CD14-positive monocyte (primary cell): ENCODE measurements at regions not wholly inside any gene's neighbourhood (a gene's known extent, or its start where the extent isn't known, plus 50 kb on each side); places are given as distances from the start of the nearest gene placed in this dataset.

Source experiments
- DNase-seq, 3 donors: peaks; one replicate each; pipeline ENCODE4 v3.0.0-alpha.2; 2011 to 2022
- H2AFZ ChIP-seq: 2 replicates; pipeline ENCODE4 v1.6.0; 2012; ENCODE audit warnings: mild to moderate bottlenecking, low read depth, low read length, inconsistent platforms; ENCODE audit not compliant: insufficient read depth, poor library complexity, severe bottlenecking
- H3K27ac ChIP-seq, 2 donors: 1 replicate in 1 of 2; 2 replicates in 1 of 2; pipeline ENCODE4 v1.5.1; 2012 to 2013; ENCODE audit warnings: low read length in 2 of 2, control low read depth in 1 of 2, inconsistent platforms in 1 of 2, low read depth in 1 of 2, mild to moderate bottlenecking in 1 of 2
- H3K27me3 ChIP-seq, 2 donors: one replicate each; pipeline versions ENCODE4 v1.6.0 to v1.6.1; 2011 to 2013; ENCODE audit warnings: low read length in 2 of 2; ENCODE audit not compliant: control insufficient read depth in 2 of 2, insufficient read depth in 2 of 2
- H3K36me3 ChIP-seq, 2 donors: replicated peaks in 1 of 2; 1 replicate in 1 of 2; 2 replicates in 1 of 2; pipeline versions ENCODE4 v1.5.1 to v1.6.1; 2012 to 2013; ENCODE audit warnings: low read length in 2 of 2, control low read depth in 1 of 2, inconsistent platforms in 1 of 2, mild to moderate bottlenecking in 1 of 2; ENCODE audit not compliant: insufficient read depth in 2 of 2, control insufficient read depth in 1 of 2
- H3K4me1 ChIP-seq, 2 donors: 1 replicate in 1 of 2; 2 replicates in 1 of 2; pipeline versions ENCODE4 v1.5.1 to v1.6.1; 2012 to 2013; ENCODE audit warnings: low read length in 2 of 2, control low read depth in 1 of 2, inconsistent platforms in 1 of 2, mild to moderate bottlenecking in 1 of 2, moderate library complexity in 1 of 2; ENCODE audit not compliant: insufficient read depth in 2 of 2, control insufficient read depth in 1 of 2
- H3K4me2 ChIP-seq: replicated peaks from 2 replicates; pipeline ENCODE3; 2012; ENCODE audit warnings: low read length, moderate library complexity, mild to moderate bottlenecking; ENCODE audit not compliant: poor library complexity, severe bottlenecking; ENCODE audit errors: extremely low read depth
- H3K4me3 ChIP-seq, 3 experiments: fragments of 200-600 bp in 1 of 3; sonication (generic) in 1 of 3; replicated peaks in 1 of 3; 1 replicate in 2 of 3; 2 replicates in 1 of 3; pipeline ENCODE4 v1.5.1; 2011 to 2013; ENCODE audit warnings: low read length in 3 of 3, mild to moderate bottlenecking in 3 of 3, control low read depth in 2 of 3, low read depth in 2 of 3, inconsistent platforms in 1 of 3, moderate library complexity in 1 of 3
- H3K79me2 ChIP-seq: 2 replicates; pipeline ENCODE4 v1.6.0; 2012; ENCODE audit warnings: mild to moderate bottlenecking, control low read depth, inconsistent platforms, low read length, moderate library complexity; ENCODE audit not compliant: insufficient read depth
- H3K9ac ChIP-seq: 2 replicates; pipeline ENCODE4 v1.6.0; 2017; ENCODE audit warnings: low read length, mild to moderate bottlenecking; ENCODE audit not compliant: insufficient read depth, poor library complexity, severe bottlenecking
- H3K9me3 ChIP-seq, 2 donors: replicated peaks in 1 of 2; 1 replicate in 1 of 2; 2 replicates in 1 of 2; pipeline versions ENCODE4 v1.5.1 to v1.6.1; 2012 to 2013; ENCODE audit warnings: low read length in 2 of 2, control low read depth in 1 of 2; ENCODE audit not compliant: control insufficient read depth in 1 of 2, insufficient read depth in 1 of 2
- H4K20me1 ChIP-seq: 2 replicates; pipeline ENCODE4 v1.6.0; 2012; ENCODE audit warnings: mild to moderate bottlenecking, low read length, control low read depth, moderate library complexity; ENCODE audit not compliant: insufficient read depth
- H3K27ac Mint-ChIP-seq, 7 donors: one replicate each; pipeline ENCODE4 v1.8.0; 2020; ENCODE audit warnings: mild to moderate bottlenecking in 7 of 7, mixed read lengths in 7 of 7, moderate library complexity in 6 of 7, inconsistent platforms in 2 of 7
- H3K27me3 Mint-ChIP-seq, 3 donors: one replicate each; pipeline ENCODE4 v1.8.0; 2021 to 2022; ENCODE audit warnings: low read depth in 3 of 3, mild to moderate bottlenecking in 3 of 3, mixed read lengths in 3 of 3, moderate library complexity in 3 of 3, inconsistent platforms in 1 of 3
- H3K36me3 Mint-ChIP-seq, 2 donors: one replicate each; pipeline ENCODE4 v1.8.0; 2020; ENCODE audit warnings: mixed read lengths in 2 of 2, inconsistent platforms in 1 of 2, mild to moderate bottlenecking in 1 of 2
- H3K4me1 Mint-ChIP-seq: one replicate; pipeline ENCODE4 v1.8.0; 2020; ENCODE audit warnings: mild to moderate bottlenecking, mixed read lengths
- H3K4me3 Mint-ChIP-seq, 2 donors: one replicate each; pipeline ENCODE4 v1.8.0; 2020; ENCODE audit warnings: mild to moderate bottlenecking in 2 of 2, mixed read lengths in 2 of 2, moderate library complexity in 1 of 2
- H3K9me3 Mint-ChIP-seq, 7 donors: one replicate each; pipeline ENCODE4 v1.8.0; 2020 to 2022; ENCODE audit warnings: mixed read lengths in 7 of 7, mild to moderate bottlenecking in 6 of 7, moderate library complexity in 6 of 7, inconsistent platforms in 2 of 7
- WGBS: methylation state at CpG from one replicate; pipeline ENCODE4 v1.1.5; 2013; ENCODE audit warnings: missing lambda C conversion rate; ENCODE audit not compliant: insufficient coverage; 5-methylcytosine and 5-hydroxymethylcytosine counted together
- intact Hi-C, 2 donors: fragments of 100-400 bp; cut with micrococcal nuclease; formaldehyde crosslinking; loops; one replicate each; pipeline versions ENCODE4 v1.15.0 to v1.15.1; 2023
- TF ChIP-seq, protein P1 (sequence below): fragments of 200-600 bp; IDR thresholded peaks from one replicate; pipeline ENCODE4 v1.8.0; 2022; ENCODE audit warnings: antibody characterized with exemption, mild to moderate bottlenecking

DNA sequence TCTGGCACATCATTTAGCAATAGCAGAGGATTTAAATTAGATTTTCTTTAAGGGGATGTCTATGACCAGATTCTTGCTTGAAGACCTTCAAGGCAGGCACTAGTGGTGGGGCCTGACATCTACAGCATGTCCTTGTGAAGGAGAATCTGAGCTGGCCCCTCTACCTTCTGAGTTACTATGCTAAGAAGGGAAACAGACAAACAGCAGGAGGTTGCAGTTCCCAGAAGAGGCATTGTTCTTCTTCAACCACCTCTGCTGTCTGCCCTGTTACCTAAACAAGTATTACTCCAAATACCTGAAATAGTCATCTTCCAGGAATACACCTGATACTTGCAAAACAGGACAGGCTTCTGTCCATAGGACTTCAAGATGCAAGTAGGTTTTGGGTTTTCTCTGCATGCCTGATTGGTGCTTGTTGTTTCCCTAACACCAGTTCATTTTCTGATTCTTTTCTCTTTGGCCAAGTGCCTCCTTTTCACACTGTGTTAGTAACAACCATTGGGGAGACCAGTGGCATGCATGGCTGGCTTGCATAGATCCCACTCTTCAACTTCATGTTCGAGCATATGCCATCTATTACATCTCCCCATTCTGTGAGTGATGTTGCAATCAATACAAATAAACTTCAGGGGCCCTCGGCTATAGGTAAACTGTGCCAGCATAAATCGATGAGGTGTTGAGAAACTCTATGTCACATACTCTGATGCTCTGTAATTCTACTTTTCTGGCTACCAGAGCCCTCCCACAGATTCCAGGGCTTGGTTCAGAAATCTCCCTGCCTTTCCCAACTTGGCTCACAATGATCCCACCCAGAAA lies 93.0 kb upstream of the DUSP10 start:
- TF ChIP-seq, protein P1, sequence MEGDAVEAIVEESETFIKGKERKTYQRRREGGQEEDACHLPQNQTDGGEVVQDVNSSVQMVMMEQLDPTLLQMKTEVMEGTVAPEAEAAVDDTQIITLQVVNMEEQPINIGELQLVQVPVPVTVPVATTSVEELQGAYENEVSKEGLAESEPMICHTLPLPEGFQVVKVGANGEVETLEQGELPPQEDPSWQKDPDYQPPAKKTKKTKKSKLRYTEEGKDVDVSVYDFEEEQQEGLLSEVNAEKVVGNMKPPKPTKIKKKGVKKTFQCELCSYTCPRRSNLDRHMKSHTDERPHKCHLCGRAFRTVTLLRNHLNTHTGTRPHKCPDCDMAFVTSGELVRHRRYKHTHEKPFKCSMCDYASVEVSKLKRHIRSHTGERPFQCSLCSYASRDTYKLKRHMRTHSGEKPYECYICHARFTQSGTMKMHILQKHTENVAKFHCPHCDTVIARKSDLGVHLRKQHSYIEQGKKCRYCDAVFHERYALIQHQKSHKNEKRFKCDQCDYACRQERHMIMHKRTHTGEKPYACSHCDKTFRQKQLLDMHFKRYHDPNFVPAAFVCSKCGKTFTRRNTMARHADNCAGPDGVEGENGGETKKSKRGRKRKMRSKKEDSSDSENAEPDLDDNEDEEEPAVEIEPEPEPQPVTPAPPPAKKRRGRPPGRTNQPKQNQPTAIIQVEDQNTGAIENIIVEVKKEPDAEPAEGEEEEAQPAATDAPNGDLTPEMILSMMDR: no peak
- Histone ChIP-seq H3K36me3 (no peaks in the 10 kb centered on the region), H3K4me3 (no peak overlapping the region), H3K27ac (no peak overlapping the region), H4K20me1 (no peaks in the 10 kb centered on the region), H2AFZ (no peak overlapping the region), H3K9me3 (no peaks in the 10 kb centered on the region), H3K27me3 (no peaks in the 10 kb centered on the region), H3K4me2 (no peak overlapping the region), H3K79me2 (no peaks in the 10 kb centered on the region), H3K4me1 (peaks cover 6 to 7% of the 10 kb centered on the region in 2 donors), H3K9ac (no peak overlapping the region)
- intact Hi-C loops: no loop called here
- peaks cover 6 to 9% of the 10 kb centered on the region in 2 donors for H3K36me3 Mint-ChIP-seq
- H3K4me3 Mint-ChIP-seq: no peak overlapping the region
- H3K27ac Mint-ChIP-seq: no peak overlapping the region
- H3K27me3 Mint-ChIP-seq: peaks cover 0 to 7% (median 3%) of the 10 kb centered on the region in 3 donors
- H3K4me1 Mint-ChIP-seq: peaks cover 17% of the 10 kb centered on the region
- H3K9me3 Mint-ChIP-seq: peaks cover 0 to 2% (median 0%) of the 10 kb centered on the region in 7 donors
- WGBS: 87% methylated on average over 2 of the region's 3 CpGs
- DNase-seq: no peak

DNA sequence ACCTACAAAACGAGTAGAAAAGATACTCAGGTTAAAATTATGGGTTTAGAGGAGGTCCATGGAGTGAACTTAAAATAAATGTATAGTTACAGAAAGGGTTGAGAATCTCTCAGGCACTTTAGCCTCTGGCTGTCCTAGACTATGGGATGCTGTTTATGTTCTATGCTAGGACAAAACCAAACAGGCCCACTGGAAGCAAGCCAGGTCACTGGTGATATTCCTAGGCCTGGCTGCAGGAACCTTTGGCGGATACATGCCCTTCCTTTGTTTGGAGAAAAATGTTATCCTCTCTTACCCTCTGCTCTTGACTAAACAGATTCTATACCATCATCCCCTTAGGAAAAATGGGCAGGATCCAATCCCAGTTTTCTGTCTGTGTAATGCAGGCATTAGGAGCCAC lies 90.7 kb upstream of the DUSP10 start:
- Mint-ChIP-seq H3K27me3 (peaks cover 0 to 8% (median 1%) of the 10 kb centered on the region in 3 donors), H3K36me3 (peaks cover 0 to 4% of the 10 kb centered on the region in 2 donors), H3K27ac (no peak overlapping the region), H3K9me3 (peaks cover 0 to 3% (median 0%) of the 10 kb centered on the region in 7 donors), H3K4me1 (peaks cover 12% of the 10 kb centered on the region), H3K4me3 (no peak overlapping the region)
- Histone ChIP-seq H2AFZ (no peak overlapping the region), H3K79me2 (no peaks in the 10 kb centered on the region), H3K4me3 (no peak overlapping the region), H3K27me3 (no peaks in the 10 kb centered on the region), H3K9me3 (no peaks in the 10 kb centered on the region), H3K4me1 (no peaks in the 10 kb centered on the region), H3K9ac (no peak overlapping the region), H3K4me2 (no peak overlapping the region), H4K20me1 (no peaks in the 10 kb centered on the region), H3K27ac (no peak overlapping the region), H3K36me3 (no peaks in the 10 kb centered on the region)
- DNase-seq: no peak
- intact Hi-C loops: no loop called here
- WGBS: no CpG with 5 or more reads among the region's 2 CpGs
- TF ChIP-seq, protein P1: no peak
